HG02885 (cell line): ENCODE measurements at regions not wholly inside any gene's neighbourhood (a gene's known extent, or its start where the extent isn't known, plus 50 kb on each side); places are given as distances from the start of the nearest gene placed in this dataset.
"Not testable (repeated sequence)": the region's sequence is repeated elsewhere in the genome, so short reads cannot be mapped to it uniquely, and the experiment has no call there.

ENCODE experiments used
- ATAC-seq: cut with Tn5 transposase; IDR thresholded peaks from one replicate; pipeline ENCODE4 v1.9.1; 2021; ENCODE audit warnings: mild to moderate bottlenecking; ENCODE audit not compliant: unreplicated experiment, poor library complexity

DNA sequence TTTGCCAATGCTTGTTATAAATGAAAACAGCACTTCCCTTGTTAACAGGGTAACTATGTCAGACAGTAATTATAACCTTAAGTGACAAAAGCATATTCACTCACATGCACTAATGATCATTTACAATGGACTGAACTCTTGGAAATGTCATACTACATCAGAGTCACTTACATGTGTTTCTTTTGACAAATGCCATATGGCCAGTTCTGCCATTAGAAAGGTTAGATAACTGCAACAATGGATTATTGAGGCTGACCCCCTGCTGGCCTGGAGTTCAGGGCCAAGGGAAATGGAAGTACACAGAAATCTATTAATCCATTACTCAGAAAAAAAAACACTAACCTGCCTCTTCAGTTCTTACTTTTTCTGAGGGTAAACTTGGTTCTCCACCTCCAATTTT lies 313.4 kb downstream of the CNTN3 start:
- ATAC-seq = no peak

DNA sequence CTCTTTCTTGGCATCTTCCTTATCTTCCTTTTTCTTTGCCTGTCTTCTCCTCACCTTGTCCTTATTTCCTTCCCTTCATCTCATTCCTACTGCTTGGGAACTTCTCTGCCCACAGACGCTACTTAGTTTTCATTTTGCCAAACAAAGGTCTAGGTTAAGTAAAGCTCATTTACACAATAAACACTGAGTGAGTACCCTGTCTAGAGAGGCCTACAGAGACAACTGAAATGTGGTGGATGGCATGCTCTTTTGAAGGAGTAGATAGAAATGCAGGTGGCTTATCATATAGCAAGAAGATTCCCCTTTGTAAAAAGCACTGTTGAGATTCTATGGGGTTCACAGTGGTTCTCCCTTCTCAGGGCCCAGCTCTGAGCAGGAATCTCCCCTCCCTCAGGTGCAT lies 319.0 kb downstream of the CNTN3 start:
- ATAC-seq = no peak

DNA sequence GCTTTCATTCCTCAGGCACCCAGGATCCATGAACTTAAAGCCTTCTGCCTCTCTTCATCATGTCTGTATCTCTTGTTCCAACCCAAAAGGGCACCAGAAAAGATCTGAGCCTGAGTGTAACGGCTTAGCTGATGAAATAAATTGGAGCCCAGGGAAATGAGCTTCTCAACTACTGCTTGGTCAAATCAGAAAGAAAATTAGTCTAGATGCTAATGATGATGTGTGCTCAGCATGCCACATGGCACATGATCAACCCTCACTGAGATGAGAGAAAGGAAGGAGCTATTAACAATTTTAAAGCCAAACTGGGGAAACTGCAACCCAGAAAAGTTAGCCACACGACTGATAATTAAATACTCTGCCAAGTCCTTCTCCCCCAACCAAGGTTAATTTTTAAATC lies 325.7 kb downstream of the CNTN3 start:
- no peak for ATAC-seq

DNA sequence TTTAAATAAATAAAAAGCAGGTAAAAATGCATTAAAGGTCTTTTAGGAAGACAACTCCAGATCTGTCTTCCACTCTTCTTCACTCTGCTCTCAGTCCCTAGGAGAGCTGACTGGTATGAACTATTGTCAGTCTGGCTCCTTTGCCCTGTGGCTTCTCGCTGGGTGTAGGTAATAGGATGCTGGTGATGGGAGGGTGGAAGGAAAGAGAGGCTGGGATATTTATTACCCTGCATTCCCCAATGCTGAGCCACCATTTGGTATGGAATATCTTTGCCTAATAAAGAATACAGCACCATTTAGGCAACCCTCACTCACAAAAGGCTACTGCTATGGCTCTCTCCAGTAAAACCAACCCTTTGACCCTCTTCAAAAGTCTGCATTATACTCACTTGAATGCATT lies 326.9 kb downstream of the CNTN3 start:
- ATAC-seq = no peak

DNA sequence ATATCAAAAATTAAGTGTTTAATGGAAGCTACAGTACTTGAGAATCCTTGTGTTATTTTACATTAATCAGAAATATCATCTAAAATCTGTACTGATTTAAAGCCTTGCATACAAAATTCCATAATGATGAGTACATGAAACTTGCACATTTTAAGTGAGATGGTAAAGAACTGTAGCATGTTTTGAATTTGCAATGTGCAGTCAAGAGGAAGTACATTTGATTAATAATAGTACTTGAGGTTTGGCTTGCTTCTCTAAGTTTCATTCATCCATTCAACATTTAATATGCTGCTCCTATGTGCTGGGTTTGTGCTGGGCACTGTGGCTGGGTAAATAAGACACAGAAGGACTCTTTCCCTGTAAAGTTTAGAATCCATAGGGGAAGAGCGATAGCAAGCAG lies 332.3 kb downstream of the CNTN3 start:
- no peak for ATAC-seq

DNA sequence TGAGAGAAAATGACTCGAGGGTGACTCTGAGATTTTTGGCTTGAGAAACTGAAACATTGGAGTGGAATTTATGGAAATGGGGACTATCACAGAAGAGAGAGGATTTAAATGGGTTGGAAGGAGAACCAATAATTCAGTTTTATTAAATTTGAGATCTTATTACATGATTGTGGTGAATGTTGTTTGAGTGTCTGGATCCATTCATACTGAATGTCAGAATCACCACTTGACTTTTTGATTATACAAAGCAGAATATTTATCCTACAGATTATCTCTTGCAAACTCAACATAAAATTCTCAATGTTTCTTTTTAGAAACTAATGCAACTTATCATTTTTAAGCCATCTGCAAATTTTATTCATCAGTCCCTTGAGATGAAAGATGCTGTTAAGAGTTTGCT lies 332.8 kb downstream of the CNTN3 start:
- no peak for ATAC-seq

DNA sequence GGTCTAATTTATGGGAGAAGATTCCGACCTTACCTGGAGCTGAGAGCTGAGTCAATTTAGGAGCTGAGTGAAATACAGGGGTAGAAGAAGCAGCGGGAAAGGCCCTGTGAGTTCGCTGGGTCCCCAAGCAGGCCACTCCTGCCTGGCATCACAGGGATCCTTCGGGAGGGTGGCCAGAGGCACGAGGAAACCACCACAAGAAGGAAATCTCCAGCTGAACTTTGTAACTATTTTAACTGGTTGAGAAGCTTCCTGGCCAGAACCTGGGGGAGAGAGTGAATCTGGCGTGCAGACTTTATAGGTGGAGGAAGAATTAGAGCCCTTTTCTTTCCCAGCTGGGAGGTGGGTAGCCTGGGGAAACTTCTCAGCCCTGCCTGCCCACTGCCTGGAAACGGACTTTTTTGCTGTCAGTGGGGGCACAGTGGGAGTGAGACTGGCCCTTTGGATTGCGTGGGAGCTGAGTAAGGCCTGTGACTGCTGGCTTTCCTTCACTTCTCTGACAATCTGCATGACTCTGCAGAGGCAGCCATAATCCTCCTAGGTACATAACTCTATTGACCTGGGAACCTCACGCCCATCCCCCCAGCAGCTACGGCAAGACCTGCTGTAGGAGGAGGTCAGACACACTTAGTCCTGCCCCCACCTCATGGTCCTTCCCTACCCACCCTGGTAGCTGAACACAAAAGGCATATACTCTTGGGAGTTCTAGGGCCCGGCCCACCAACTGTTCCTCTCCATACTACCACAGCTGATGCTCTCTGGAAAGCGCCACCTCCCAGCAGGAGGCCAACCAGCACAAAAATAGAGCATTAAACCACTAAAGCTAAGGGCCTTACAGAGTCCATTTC lies 340.7 kb downstream of the CNTN3 start:
- ATAC-seq = no peak

DNA sequence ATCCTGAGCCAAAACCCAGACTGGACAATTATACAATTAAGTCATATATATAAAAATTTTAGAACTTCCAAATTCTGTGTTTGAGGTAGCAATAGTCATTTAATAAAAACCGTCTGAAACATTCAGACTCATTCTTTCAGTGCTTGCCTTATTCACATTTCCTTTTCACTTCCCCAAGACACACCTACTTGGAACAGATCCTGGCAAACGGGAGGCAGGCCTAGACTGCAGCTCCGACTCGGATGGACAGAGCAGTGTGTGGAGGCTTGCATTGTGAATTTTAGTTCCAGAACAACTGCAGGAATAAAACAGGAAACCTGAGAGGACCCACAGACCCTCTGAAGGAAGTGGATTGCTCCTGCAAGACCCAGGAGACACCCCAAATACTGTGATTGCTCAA lies 341.4 kb downstream of the CNTN3 start:
- ATAC-seq = no peak

DNA sequence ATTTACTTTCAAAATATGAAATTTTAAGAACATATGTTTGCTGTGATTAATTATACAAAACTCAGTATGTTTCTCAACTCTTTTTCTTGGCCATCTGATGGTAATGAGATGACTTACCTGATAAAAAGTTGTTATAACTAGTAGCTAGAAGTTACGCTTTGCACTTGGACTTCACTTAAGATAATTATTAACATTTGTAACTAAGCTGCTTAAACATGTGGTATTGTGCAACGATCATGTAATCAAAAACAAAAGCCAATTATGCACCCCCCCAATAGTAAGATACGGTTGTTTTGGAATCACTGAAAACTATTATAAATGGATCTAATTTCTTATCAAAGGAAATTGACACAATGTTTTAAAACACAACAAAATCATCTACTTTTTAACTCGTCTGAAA lies 342.9 kb downstream of the CNTN3 start:
- no peak for ATAC-seq

DNA sequence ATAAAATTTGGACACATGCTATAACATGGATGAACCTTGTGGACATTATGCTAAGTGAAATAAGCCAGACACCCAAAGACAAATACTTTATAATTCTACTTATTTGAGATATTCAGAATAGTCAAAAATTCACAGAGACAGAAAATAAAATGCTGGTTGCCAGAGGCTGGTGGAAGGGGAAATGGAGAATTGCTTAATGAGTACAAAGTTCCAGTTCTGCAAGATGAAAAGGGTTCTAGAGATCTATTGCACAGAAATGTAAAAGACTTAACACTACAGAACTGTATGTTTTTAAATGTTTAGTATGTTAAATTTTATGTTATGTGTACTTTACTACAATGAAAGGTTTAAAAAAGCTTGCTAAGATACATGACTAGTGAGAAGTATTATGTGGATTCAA lies 344.8 kb downstream of the CNTN3 start:
- no peak for ATAC-seq

DNA sequence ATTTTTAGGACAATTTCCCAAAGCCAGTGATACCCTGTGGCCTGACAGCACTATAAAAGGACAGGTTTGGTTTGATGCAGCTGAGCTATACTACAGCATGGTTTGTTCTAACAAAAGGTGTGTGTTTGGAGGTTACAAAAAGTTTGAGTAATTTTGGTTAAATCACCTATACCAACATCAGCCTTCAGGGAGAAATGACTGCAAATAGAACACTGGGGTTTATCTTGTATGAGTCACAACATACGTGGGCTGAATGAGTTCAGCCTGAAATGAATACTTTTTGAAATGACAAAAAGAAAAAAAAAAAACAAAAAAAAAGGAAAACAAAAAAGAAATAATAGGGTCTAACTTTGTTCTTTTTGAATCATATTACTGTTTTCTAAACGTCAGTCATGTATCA lies 345.7 kb downstream of the CNTN3 start:
- ATAC-seq = no peak

DNA sequence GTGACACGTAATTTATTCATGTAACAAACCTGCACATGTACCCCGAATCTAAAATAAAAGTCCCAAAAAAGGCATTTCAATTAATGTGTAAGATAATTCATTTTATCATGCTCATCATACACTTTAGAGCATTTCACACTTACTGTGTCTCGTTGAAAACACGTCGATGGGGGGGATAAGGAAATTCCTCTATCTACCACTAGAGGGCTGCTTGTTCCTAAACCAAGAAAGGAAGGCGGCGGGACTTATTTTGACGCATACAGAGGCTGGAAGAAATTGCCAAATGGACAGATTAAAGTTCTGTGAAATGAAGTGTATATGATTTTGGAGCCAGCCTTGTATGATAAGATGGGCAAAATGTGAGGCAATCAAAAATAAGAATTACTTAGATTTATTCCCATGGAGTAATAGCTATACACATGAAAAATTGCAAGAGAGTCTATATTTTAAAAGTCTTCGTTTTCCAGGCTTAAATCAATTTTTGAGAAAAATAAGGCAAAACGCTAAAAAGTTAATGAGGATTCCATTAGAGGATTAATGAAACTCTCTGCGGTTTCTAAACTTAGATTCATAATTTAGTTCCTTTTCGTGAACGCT lies 346.8 kb downstream of the CNTN3 start:
- peak; percentile 75 for ATAC-seq

DNA sequence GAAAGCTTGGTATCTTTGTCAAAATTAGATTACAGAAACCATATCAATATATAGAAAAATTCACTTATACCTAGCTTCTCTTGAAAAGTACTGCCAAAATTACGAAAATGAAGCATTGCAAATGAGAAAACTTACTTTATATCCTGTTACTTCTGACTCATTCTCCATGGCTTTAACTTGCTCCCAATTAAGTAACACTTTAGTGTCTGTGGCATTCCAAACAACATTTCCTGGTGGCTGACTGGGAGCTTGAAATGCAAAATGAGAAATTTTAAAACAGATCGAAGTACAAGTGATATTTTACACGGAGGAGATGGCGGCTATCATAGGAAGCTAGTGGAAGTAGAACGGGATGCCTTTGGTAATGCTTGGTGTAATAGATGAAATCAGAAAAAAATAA lies 347.3 kb downstream of the CNTN3 start:
- ATAC-seq = no peak

DNA sequence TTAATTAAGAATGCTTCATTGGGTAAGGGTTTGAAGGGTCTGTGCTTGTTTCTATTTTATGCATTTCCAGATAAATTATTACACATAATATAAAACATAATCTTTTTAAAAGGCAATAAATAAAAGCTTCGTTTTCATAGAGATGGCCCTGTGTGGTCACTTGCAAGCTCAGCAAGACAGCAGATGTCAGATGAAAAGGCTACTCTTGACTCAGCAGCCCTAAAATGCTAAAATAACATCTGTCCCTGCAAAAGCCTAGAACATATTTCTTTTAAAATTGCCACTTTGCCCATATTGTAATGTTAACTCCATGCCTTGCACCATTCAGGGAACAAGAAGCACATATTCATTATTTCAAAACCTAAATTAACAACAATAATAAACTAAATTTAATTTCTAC lies 349.4 kb downstream of the CNTN3 start:
- ATAC-seq = no peak

DNA sequence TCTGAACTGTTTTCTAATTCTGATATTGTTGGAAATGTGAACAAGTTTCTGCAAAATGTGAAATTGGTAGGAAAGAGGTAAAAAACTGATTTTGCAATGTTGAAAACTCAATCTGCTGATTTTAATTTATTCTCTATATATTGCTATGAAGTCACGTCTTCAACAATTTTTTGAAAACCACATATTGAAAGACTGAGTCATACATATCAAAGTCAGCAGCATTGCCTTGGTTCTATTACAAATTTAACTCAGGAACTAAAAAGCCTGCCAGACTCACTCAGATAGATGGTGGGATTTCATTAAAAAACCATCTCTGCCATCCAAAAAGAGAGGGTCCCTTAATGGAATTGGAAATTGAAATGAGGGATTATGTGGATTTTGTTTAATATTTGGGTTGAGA lies 351.4 kb downstream of the CNTN3 start:
- no peak for ATAC-seq

DNA sequence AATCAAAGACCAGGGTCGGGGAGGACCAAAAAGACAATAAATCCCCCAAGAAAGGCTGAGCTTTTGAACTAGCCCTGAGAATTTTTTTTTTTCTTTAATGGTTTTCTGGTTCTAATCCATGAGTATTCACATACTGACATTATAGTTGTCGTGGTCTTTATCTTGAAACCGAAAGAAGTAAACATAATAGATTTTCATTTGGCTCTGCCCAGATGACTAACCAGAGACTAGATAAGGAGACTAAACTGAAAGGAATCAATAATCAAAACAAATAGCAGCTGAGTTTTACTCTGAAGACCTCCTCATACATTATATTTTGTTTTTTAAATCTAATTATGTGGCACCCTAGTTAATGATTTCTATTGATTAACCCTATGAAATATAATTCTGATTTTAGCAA lies 381.4 kb downstream of the CNTN3 start:
- no peak for ATAC-seq

DNA sequence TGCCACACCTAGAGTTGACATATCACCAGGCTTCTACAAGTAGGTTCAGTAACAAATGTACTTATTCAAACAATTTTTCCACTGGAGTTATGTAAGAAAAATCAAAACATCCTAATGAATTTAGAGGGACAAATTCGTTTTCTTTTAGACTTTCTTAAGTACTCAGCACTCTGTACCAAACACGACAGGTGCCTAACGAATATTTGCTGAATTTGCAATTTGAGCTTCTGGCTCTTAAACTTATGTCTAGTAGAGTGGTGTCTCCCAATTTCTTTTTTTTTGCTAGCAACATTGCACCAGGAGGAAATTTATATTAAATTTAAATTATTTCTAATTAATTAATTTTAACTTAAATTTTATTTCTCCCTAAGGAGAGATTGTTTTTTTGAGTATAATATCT lies 397.0 kb downstream of the CNTN3 start:
- no peak for ATAC-seq

DNA sequence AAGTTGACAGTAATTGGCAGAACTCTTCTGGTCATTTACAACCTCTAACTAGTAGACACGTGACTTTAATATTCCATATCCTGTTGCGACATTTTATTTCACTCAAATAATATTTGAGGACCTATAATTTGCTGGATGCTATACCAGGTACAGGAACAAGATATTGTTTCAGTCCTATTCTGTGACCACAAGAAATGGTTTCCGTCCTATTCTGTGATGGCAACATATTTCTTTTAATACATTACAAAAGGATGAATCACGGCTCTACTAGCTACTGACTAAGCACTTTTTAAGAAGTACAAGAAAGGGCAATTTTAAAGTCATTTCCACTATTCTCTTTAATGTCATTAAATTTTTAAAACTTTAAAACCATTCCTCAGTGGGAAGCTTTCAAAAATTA lies 400.2 kb downstream of the CNTN3 start:
- ATAC-seq = no peak

DNA sequence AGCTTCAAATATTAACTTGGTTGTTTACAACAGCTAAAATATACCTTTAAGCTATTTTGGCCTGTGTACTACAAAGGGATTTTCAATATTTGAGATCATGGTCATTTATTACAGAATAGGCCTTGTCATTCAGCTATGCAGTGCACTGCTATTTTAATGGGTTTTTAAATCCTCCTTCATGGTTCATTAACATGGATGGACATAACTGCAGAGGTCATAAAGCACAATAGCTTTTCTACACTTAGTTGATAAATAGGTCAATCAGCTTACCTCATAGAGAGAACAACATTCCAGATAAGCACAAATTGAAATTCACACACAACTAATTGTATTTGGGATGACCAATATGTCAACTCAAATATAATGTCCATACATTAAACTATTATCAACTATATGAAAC lies 403.7 kb downstream of the CNTN3 start:
- ATAC-seq = no peak

DNA sequence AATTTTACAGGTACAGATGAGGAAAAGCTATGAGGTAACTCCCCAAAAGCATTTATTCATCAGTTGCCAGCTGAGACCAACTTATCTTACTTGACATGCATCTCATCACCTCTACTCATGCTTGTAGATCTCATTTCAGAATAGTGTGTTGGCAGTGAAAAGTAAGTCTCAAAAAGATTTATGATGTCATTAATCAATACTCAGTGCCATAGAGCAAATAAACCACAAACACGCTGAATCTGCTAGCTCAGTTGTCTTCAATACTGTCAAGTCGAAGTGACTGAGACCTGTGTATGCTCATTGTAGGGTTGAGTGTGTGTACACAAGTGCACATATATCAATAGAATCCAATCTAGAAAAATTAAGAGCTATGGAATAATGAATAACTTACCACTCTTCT lies 413.5 kb downstream of the CNTN3 start:
- ATAC-seq = no peak

DNA sequence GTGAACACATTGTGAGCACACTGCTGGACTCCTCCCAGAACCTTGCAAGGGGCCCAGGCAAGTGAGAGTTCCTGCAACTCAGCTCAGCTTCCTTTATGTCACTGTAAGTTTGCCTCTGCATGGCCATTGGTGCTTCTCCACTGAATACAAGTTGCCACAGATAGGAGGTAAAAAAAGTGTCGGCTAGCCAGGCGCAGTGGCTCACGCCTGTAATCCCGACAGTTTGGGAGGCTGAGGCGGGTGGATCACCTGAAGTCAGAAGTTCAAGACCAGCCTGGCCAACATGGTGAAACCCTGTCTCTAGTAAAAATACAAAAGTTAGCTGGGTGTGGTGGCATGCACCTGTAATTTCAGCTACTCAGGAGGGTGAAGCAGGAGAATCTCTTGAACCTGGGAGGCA lies 435.8 kb downstream of the CNTN3 start:
- not testable (repeated sequence) for ATAC-seq

DNA sequence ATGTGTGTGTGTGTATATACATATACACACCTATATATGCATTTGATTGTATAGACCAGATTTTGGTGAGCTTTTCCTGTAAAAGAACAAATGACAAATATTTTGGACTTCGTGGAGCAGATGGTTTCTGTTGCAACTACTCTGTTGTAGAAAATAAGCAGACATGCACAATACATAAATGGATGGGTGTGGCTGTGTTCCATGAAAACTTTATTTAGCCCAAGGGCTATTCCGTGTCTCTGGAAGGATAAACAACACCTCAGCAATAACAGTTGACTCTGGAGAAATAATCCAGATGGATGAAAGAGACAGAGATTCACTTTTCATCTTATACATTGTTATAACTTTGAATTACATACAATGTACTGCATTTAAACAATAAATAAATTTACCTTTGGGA lies 441.4 kb downstream of the CNTN3 start:
- ATAC-seq = no peak
